MM.1S (cell line): ENCODE measurements at regions not wholly inside any gene's neighbourhood (a gene's known extent, or its start where the extent isn't known, plus 50 kb on each side); places are given as distances from the start of the nearest gene placed in this dataset.

Experiments used
- DNase-seq: peaks from one replicate; pipeline ENCODE4 v3.0.0-alpha.2; 2015
- H2AFZ ChIP-seq: fragments of 300-600 bp; sonication (generic); 2 replicates; pipeline ENCODE4 v1.6.0; 2016; ENCODE audit warnings: antibody characterized with exemption, low read length
- H3F3A ChIP-seq: fragments of 300-600 bp; sonication (generic); 2 replicates; pipeline ENCODE4 v1.6.1; 2016; ENCODE audit warnings: mild to moderate bottlenecking, antibody characterized with exemption, low read length, moderate library complexity, mixed read lengths; ENCODE audit not compliant: insufficient read depth
- H3K27ac ChIP-seq: fragments of 300-600 bp; sonication (generic); 2 replicates; pipeline ENCODE4 v1.5.1; 2016; ENCODE audit warnings: mild to moderate bottlenecking, low read length
- H3K27me3 ChIP-seq: fragments of 300-600 bp; sonication (generic); replicated peaks from 2 replicates; pipeline ENCODE4 v1.6.0; 2016; ENCODE audit warnings: low read length; ENCODE audit not compliant: insufficient read depth
- H3K36me3 ChIP-seq: fragments of 300-600 bp; sonication (generic); replicated peaks from 2 replicates; pipeline ENCODE4 v1.6.1; 2016; ENCODE audit warnings: mild to moderate bottlenecking, low read length, mixed read lengths; ENCODE audit not compliant: insufficient read depth
- H3K4me1 ChIP-seq: fragments of 300-600 bp; sonication (generic); 2 replicates; pipeline ENCODE4 v1.6.1; 2016; ENCODE audit warnings: low read length, mixed read lengths
- H3K4me2 ChIP-seq: fragments of 300-600 bp; sonication (generic); 2 replicates; pipeline ENCODE4 v1.6.0; 2016; ENCODE audit warnings: low read depth, low read length
- H3K4me3 ChIP-seq: fragments of 300-600 bp; sonication (generic); 2 replicates; pipeline ENCODE4 v1.5.1; 2016; ENCODE audit warnings: low read length, mixed read lengths
- H3K79me2 ChIP-seq: fragments of 300-600 bp; sonication (generic); 2 replicates; pipeline ENCODE4 v1.6.1; 2016; ENCODE audit warnings: mixed run types, low read length, mixed read lengths
- H3K9ac ChIP-seq: fragments of 300-600 bp; sonication (generic); 2 replicates; pipeline ENCODE4 v1.6.1; 2016; ENCODE audit warnings: low read length, mixed read lengths
- H3K9me2 ChIP-seq: fragments of 300-600 bp; sonication (generic); replicated peaks from 2 replicates; pipeline ENCODE4 v1.6.1; 2016; ENCODE audit warnings: mild to moderate bottlenecking, low read length, mixed read lengths; ENCODE audit not compliant: insufficient read depth
- H3K9me3 ChIP-seq: fragments of 300-600 bp; sonication (generic); replicated peaks from 2 replicates; pipeline ENCODE4 v1.6.1; 2016; ENCODE audit warnings: mild to moderate bottlenecking, low read length, mixed read lengths; ENCODE audit not compliant: insufficient read depth
- H4K20me1 ChIP-seq: fragments of 300-600 bp; sonication (generic); 2 replicates; pipeline ENCODE4 v1.6.1; 2016; ENCODE audit warnings: mild to moderate bottlenecking, low read length, moderate library complexity, mixed read lengths; ENCODE audit not compliant: insufficient read depth
- CTCF ChIP-seq: fragments of 300-600 bp; sonication (generic); IDR thresholded peaks from 2 replicates; pipeline ENCODE4 v1.5.1; 2016; ENCODE audit warnings: antibody characterized with exemption, low read length, mixed read lengths
- EZH2 ChIP-seq: fragments of 300-600 bp; sonication (generic); optimal IDR thresholded peaks from 2 replicates; pipeline ENCODE3; 2017; ENCODE audit warnings: low read depth, mild to moderate bottlenecking, antibody characterized with exemption, low read length, mixed read lengths
- EZH2phosphoT487 ChIP-seq: fragments of 300-600 bp; sonication (generic); IDR thresholded peaks from 2 replicates; pipeline ENCODE4 v1.6.1; 2018; ENCODE audit warnings: antibody characterized with exemption, low read length

- H3K36me3 ChIP-seq: no peaks in the 10 kb centered on the region
- no peaks in the 10 kb centered on the region for H3K79me2 ChIP-seq
- H3K9me3 ChIP-seq: no peaks in the 10 kb centered on the region
- no peak overlapping the region for H3K27ac ChIP-seq
- H3K4me2 ChIP-seq: no peak overlapping the region
- peaks cover 1% of the 10 kb centered on the region; the same call in 1 of the 2 replicates for H3K4me1 ChIP-seq
- H3K9me2 ChIP-seq: no peaks in the 10 kb centered on the region
- no peaks in the 10 kb centered on the region for H3F3A ChIP-seq
- no peaks in the 10 kb centered on the region for H3K27me3 ChIP-seq
- no peak overlapping the region for H2AFZ ChIP-seq
- H4K20me1 ChIP-seq: no peaks in the 10 kb centered on the region
- no peak overlapping the region for H3K4me3 ChIP-seq
- no peak for DNase-seq
- TF ChIP-seq EZH2 (no peak), EZH2phosphoT487 (no peak)
- no peak overlapping the region for H3K9ac ChIP-seq
Measured at GRCh38 chr13:109995578-109995977, 209.2 kb upstream of the IRS2 start.

- no peaks in the 10 kb centered on the region for H3K36me3 ChIP-seq
- H3K4me3 ChIP-seq: no peak overlapping the region
- no peak overlapping the region for H3K4me2 ChIP-seq
- H3K79me2 ChIP-seq: no peaks in the 10 kb centered on the region
- no peak overlapping the region for H2AFZ ChIP-seq
- H4K20me1 ChIP-seq: no peaks in the 10 kb centered on the region
- no peaks in the 10 kb centered on the region for H3K9me3 ChIP-seq
- no peak overlapping the region for H3K9ac ChIP-seq
- no peaks in the 10 kb centered on the region for H3K9me2 ChIP-seq
- no peak overlapping the region for H3K27ac ChIP-seq
- H3F3A ChIP-seq: no peaks in the 10 kb centered on the region
- H3K4me1 ChIP-seq: peaks cover 6% of the 10 kb centered on the region; the same call in 1 of the 2 replicates
- H3K27me3 ChIP-seq: no peaks in the 10 kb centered on the region
- no peak for DNase-seq
- TF ChIP-seq EZH2phosphoT487: no peak
- TF ChIP-seq CTCF: no peak
Measured at GRCh38 chr13:109990296-109990695, 203.9 kb upstream of the IRS2 start.

GRCh38 chr13:109989686-109990085 is 203.3 kb upstream of the IRS2 start:
- no peaks in the 10 kb centered on the region for H3K9me3 ChIP-seq
- no peak overlapping the region for H3K27ac ChIP-seq
- DNase-seq: no peak
- H3K9me2 ChIP-seq: no peaks in the 10 kb centered on the region
- H2AFZ ChIP-seq: no peak overlapping the region
- H3K36me3 ChIP-seq: no peaks in the 10 kb centered on the region
- H3K4me3 ChIP-seq: no peak overlapping the region
- H3K27me3 ChIP-seq: no peaks in the 10 kb centered on the region
- H3F3A ChIP-seq: no peaks in the 10 kb centered on the region
- no peak overlapping the region for H3K4me2 ChIP-seq
- TF ChIP-seq EZH2 (no peak), EZH2phosphoT487 (no peak), CTCF (no peak)
- no peak overlapping the region for H3K9ac ChIP-seq
- no peaks in the 10 kb centered on the region for H4K20me1 ChIP-seq
- no peaks in the 10 kb centered on the region for H3K79me2 ChIP-seq
- H3K4me1 ChIP-seq: peaks cover 6% of the 10 kb centered on the region; the same call in 1 of the 2 replicates

GRCh38 chr13:109989155-109989554 is 202.8 kb upstream of the IRS2 start:
- no peaks in the 10 kb centered on the region for H3K9me2 ChIP-seq
- H3F3A ChIP-seq: no peaks in the 10 kb centered on the region
- no peak overlapping the region for H3K4me3 ChIP-seq
- H2AFZ ChIP-seq: no peak overlapping the region
- no peaks in the 10 kb centered on the region for H3K79me2 ChIP-seq
- H3K27ac ChIP-seq: no peak overlapping the region
- no peaks in the 10 kb centered on the region for H3K36me3 ChIP-seq
- DNase-seq: no peak
- H3K4me1 ChIP-seq: peaks cover 6% of the 10 kb centered on the region; the same call in 1 of the 2 replicates
- H4K20me1 ChIP-seq: no peaks in the 10 kb centered on the region
- H3K9ac ChIP-seq: no peak overlapping the region
- no peak for TF ChIP-seq EZH2phosphoT487
- no peak for TF ChIP-seq CTCF
- no peak for TF ChIP-seq EZH2
- no peaks in the 10 kb centered on the region for H3K9me3 ChIP-seq
- H3K27me3 ChIP-seq: no peaks in the 10 kb centered on the region
- H3K4me2 ChIP-seq: no peak overlapping the region
